NCI-H2227 treated with DMSO at 0.1 percent for 48 hours (cell line): ENCODE measurements at regions not wholly inside any gene's neighbourhood (a gene's known extent, or its start where the extent isn't known, plus 50 kb on each side); places are given as distances from the start of the nearest gene placed in this dataset.
"Not testable (repeated sequence)": the region's sequence is repeated elsewhere in the genome, so short reads cannot be mapped to it uniquely, and the experiment has no call there.

Experiments
- DNase-seq: peaks from one replicate; lab custom pipeline; 2025; lab: John Stamatoyannopoulos, UW

DNA sequence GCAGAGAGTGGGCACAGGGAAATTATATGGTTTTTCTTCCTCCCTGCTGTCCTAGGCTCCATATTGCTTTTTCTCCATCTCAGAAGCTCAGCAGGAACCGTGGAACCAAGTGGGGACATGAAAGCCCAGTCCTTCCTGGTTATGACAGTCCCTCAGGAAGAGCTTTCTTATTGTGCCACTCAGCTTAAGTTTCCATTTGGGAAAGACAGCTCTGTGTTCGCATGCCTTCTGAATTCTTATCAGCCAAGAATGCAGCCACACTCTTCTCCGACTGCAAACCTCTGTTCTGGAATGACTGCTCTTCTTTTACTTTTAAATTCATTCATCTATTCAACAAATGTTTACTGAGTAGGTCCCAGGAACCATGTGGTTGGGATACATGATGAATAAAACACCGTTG is 58.0 kb upstream of the PPARGC1A start:
- DNase-seq: no peak

GRCh38 chr4:23946299-23946698 is 56.5 kb upstream of the PPARGC1A start:
- no peak for DNase-seq

- DNase-seq: no peak
These were observed 55.7 kb upstream of the PPARGC1A start for GRCh38 chr4:23945451-23946017.

GRCh38 chr4:23944556-23944955 is 54.7 kb upstream of the PPARGC1A start:
- not testable (repeated sequence) for DNase-seq

DNA sequence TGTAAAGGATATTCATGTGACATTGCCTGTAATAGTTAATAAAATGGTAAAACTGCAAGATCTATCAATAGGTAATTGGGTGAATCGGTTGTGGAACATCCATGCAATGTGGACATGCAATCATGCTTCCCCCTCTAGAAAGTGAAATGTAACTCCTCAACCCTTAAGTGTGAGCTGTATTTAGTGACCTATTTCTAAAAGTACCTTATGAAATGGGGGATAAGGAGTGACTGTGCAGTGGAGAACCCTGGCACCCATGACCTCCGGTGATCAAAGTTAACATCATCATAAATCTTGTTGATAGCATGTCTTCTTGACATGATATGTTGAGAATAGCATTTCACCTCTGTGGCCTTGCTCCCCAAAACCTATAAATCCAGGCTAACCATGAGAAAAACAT is 53.6 kb upstream of the PPARGC1A start:
- DNase-seq: no peak

- no peak for DNase-seq
These were observed 52.6 kb upstream of the PPARGC1A start for GRCh38 chr4:23942471-23942870.
